Astrocyte (in vitro differentiated cells and primary cell): ENCODE measurements at regions not wholly inside any gene's neighbourhood (a gene's known extent, or its start where the extent isn't known, plus 50 kb on each side); places are given as distances from the start of the nearest gene placed in this dataset.

Experiments
- DNase-seq: peaks from one replicate; pipeline ENCODE4 v3.0.0-alpha.2; 2010; ENCODE audit warnings: low read depth
- FAIRE-seq: peaks from 2 replicates; lab custom pipeline; 2011; peaks lifted over from hg19 to GRCh38; lab: Jason Lieb, UNC
- H2AFZ ChIP-seq: 2 replicates; pipeline ENCODE4 v1.6.0; 2012; ENCODE audit warnings: low read depth, low read length, inconsistent platforms
- H3K27ac ChIP-seq: 2 replicates; pipeline ENCODE4 v1.5.1; 2011; ENCODE audit warnings: low read depth, low read length, inconsistent platforms
- H3K27me3 ChIP-seq: 2 replicates; pipeline ENCODE4 v1.6.0; 2011; ENCODE audit warnings: low read length, inconsistent platforms; ENCODE audit not compliant: insufficient read depth
- H3K36me3 ChIP-seq: 2 replicates; pipeline ENCODE4 v1.5.1; 2011; ENCODE audit warnings: low read length, inconsistent platforms; ENCODE audit not compliant: insufficient read depth
- H3K4me1 ChIP-seq: 2 replicates; pipeline ENCODE4 v1.5.1; 2011; ENCODE audit warnings: low read length, inconsistent platforms; ENCODE audit not compliant: insufficient read depth
- H3K4me2 ChIP-seq: 2 replicates; pipeline ENCODE4 v1.6.0; 2012; ENCODE audit warnings: low read length, inconsistent platforms
- H3K4me3 ChIP-seq: 2 replicates; pipeline ENCODE4 v1.5.1; 2011; ENCODE audit warnings: low read depth, mild to moderate bottlenecking, low read length, inconsistent platforms; ENCODE audit not compliant: insufficient read depth
- H3K79me2 ChIP-seq: 2 replicates; pipeline ENCODE4 v1.6.0; 2012; ENCODE audit warnings: mild to moderate bottlenecking, low read length, inconsistent platforms; ENCODE audit not compliant: insufficient read depth
- H3K9ac ChIP-seq: 2 replicates; pipeline ENCODE4 v1.6.0; 2012; ENCODE audit warnings: mild to moderate bottlenecking, low read length, inconsistent platforms
- H3K9me3 ChIP-seq: 2 replicates; pipeline ENCODE4 v1.5.1; 2012; ENCODE audit warnings: low read depth, mild to moderate bottlenecking, low read length, inconsistent platforms; ENCODE audit not compliant: insufficient read depth
- H4K20me1 ChIP-seq: 2 replicates; pipeline ENCODE4 v1.6.0; 2012; ENCODE audit warnings: low read length, inconsistent platforms; ENCODE audit not compliant: insufficient read depth
- H3K27ac Mint-ChIP-seq: one replicate; pipeline ENCODE4 v1.8.0; 2021; ENCODE audit warnings: mild to moderate bottlenecking, mixed read lengths; ENCODE audit not compliant: unreplicated experiment
- H3K27me3 Mint-ChIP-seq: one replicate; pipeline ENCODE4 v1.8.0; 2021; ENCODE audit warnings: low read depth, mixed read lengths; ENCODE audit not compliant: unreplicated experiment
- H3K36me3 Mint-ChIP-seq: one replicate; pipeline ENCODE4 v1.8.0; 2021; ENCODE audit warnings: low read depth, mixed read lengths; ENCODE audit not compliant: unreplicated experiment
- H3K4me1 Mint-ChIP-seq: one replicate; pipeline ENCODE4 v1.8.0; 2021; ENCODE audit warnings: low read depth, mixed read lengths; ENCODE audit not compliant: unreplicated experiment
- H3K4me3 Mint-ChIP-seq: one replicate; pipeline ENCODE4 v1.8.0; 2021; ENCODE audit warnings: mild to moderate bottlenecking, moderate library complexity, mixed read lengths; ENCODE audit not compliant: unreplicated experiment
- H3K9me3 Mint-ChIP-seq: one replicate; pipeline ENCODE4 v1.8.0; 2021; ENCODE audit warnings: mild to moderate bottlenecking, mixed read lengths; ENCODE audit not compliant: unreplicated experiment
- CTCF ChIP-seq: IDR thresholded peaks from 2 replicates; pipeline ENCODE4 v1.5.1; 2011; ENCODE audit warnings: low read depth, mild to moderate bottlenecking, inconsistent platforms, low read length, moderate library complexity; ENCODE audit not compliant: insufficient read depth
- EZH2 ChIP-seq: IDR thresholded peaks from 2 replicates; pipeline ENCODE4 v1.6.1; 2012; ENCODE audit warnings: mild to moderate bottlenecking, low read length, inconsistent platforms; ENCODE audit not compliant: insufficient read depth

- no peak for TF ChIP-seq EZH2
- no peak for TF ChIP-seq CTCF
- DNase-seq (peak; percentile 78), FAIRE-seq (peak; percentile 81)
- H3K4me1 Mint-ChIP-seq: peaks cover 12% of the 10 kb centered on the region
- Histone ChIP-seq H3K36me3 (no peaks in the 10 kb centered on the region), H3K4me1 (peaks cover 10% of the 10 kb centered on the region), H2AFZ (no peak overlapping the region), H3K79me2 (no peaks in the 10 kb centered on the region), H4K20me1 (no peaks in the 10 kb centered on the region), H3K4me3 (no peak overlapping the region), H3K9ac (no peak overlapping the region), H3K27ac (no peak overlapping the region), H3K4me2 (peak overlapping the region; percentile 65), H3K9me3 (no peaks in the 10 kb centered on the region), H3K27me3 (no peaks in the 10 kb centered on the region)
- no peak overlapping the region for H3K4me3 Mint-ChIP-seq
- H3K27ac Mint-ChIP-seq: no peak overlapping the region
- no peaks in the 10 kb centered on the region for H3K27me3 Mint-ChIP-seq
- no peaks in the 10 kb centered on the region for H3K36me3 Mint-ChIP-seq
- H3K9me3 Mint-ChIP-seq: no peaks in the 10 kb centered on the region
These were observed 211.6 kb downstream of the TRIB2 start for GRCh38 chr2:12928197-12928774.

- Histone ChIP-seq H3K79me2 (no peaks in the 10 kb centered on the region), H3K4me1 (peaks cover 9% of the 10 kb centered on the region), H3K4me2 (peak overlapping the region; percentile 65), H4K20me1 (no peaks in the 10 kb centered on the region), H3K27me3 (no peaks in the 10 kb centered on the region), H3K9ac (no peak overlapping the region), H3K9me3 (no peaks in the 10 kb centered on the region), H3K27ac (no peak overlapping the region), H3K4me3 (no peak overlapping the region), H3K36me3 (no peaks in the 10 kb centered on the region), H2AFZ (no peak overlapping the region)
- Mint-ChIP-seq H3K9me3 (no peaks in the 10 kb centered on the region), H3K4me3 (no peak overlapping the region), H3K36me3 (no peaks in the 10 kb centered on the region), H3K4me1 (peaks cover 12% of the 10 kb centered on the region), H3K27ac (no peak overlapping the region), H3K27me3 (no peaks in the 10 kb centered on the region)
- no peak for FAIRE-seq
- peak; percentile 25 for DNase-seq
- no peak for TF ChIP-seq EZH2
- TF ChIP-seq CTCF: no peak
These were observed 212.2 kb downstream of the TRIB2 start for GRCh38 chr2:12928775-12929401.

GRCh38 chr2:12929758-12930157, 213.0 kb downstream of the TRIB2 start:
- no peak overlapping the region for H3K4me2 ChIP-seq
- no peaks in the 10 kb centered on the region for H3K79me2 ChIP-seq
- H3K9ac ChIP-seq: no peak overlapping the region
- H4K20me1 ChIP-seq: no peaks in the 10 kb centered on the region
- H2AFZ ChIP-seq: no peak overlapping the region
- no peak overlapping the region for H3K4me3 ChIP-seq
- peaks cover 4% of the 10 kb centered on the region for H3K4me1 ChIP-seq
- DNase-seq (no peak), FAIRE-seq (no peak)
- H3K27ac ChIP-seq: no peak overlapping the region
- Mint-ChIP-seq H3K4me3 (no peak overlapping the region), H3K27me3 (no peaks in the 10 kb centered on the region), H3K4me1 (peaks cover 9% of the 10 kb centered on the region), H3K27ac (no peak overlapping the region), H3K36me3 (no peaks in the 10 kb centered on the region), H3K9me3 (no peaks in the 10 kb centered on the region)
- no peaks in the 10 kb centered on the region for H3K36me3 ChIP-seq
- H3K27me3 ChIP-seq: no peaks in the 10 kb centered on the region
- H3K9me3 ChIP-seq: no peaks in the 10 kb centered on the region
- TF ChIP-seq CTCF: no peak
- no peak for TF ChIP-seq EZH2
